ENCODE measurements at regions not wholly inside any gene's neighbourhood (a gene's known extent, or its start where the extent isn't known, plus 50 kb on each side); places are given as distances from the start of the nearest gene placed in this dataset.

DNA sequence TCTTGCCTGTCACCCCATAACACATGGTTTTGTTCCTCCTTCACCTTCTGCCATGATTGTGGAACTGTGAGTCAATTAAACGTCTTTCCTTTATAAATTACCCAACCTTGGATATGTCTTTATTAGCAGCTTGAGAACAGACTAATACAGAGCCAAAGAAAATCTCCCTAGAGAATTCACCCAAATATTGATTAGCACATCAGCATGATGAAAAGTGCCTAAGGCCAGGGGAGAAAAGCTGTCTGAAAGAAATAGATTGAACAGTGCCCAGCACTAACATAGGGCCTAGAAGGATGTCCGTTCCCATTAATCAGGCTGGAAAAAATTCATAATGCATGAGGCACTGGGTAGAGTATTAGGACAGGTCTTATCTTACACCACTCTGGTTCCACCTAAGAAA lies 111.9 kb upstream of the CALN1 start:
- no peak overlapping the region for H3K4me3 ChIP-seq (ENCODE audit: low read depth, low read length)
- DNase-seq (ENCODE audit: low read depth) = no peak
- TF ChIP-seq, protein P1, sequence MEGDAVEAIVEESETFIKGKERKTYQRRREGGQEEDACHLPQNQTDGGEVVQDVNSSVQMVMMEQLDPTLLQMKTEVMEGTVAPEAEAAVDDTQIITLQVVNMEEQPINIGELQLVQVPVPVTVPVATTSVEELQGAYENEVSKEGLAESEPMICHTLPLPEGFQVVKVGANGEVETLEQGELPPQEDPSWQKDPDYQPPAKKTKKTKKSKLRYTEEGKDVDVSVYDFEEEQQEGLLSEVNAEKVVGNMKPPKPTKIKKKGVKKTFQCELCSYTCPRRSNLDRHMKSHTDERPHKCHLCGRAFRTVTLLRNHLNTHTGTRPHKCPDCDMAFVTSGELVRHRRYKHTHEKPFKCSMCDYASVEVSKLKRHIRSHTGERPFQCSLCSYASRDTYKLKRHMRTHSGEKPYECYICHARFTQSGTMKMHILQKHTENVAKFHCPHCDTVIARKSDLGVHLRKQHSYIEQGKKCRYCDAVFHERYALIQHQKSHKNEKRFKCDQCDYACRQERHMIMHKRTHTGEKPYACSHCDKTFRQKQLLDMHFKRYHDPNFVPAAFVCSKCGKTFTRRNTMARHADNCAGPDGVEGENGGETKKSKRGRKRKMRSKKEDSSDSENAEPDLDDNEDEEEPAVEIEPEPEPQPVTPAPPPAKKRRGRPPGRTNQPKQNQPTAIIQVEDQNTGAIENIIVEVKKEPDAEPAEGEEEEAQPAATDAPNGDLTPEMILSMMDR (IDR thresholded peaks at IDR 0.05; ENCODE audit: low read depth, low read length) = no peak
- no peak for TF ChIP-seq MYC (IDR thresholded peaks at IDR 0.05; ENCODE audit: low read depth, low read length)
- TF ChIP-seq, protein P2, sequence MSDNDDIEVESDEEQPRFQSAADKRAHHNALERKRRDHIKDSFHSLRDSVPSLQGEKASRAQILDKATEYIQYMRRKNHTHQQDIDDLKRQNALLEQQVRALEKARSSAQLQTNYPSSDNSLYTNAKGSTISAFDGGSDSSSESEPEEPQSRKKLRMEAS (IDR thresholded peaks at IDR 0.05; ENCODE audit: low read depth, low read length) = no peak
- no peak for TF ChIP-seq POLR2A (IDR thresholded peaks at IDR 0.05; ENCODE audit: extremely low read depth, insufficient read length)

DNA sequence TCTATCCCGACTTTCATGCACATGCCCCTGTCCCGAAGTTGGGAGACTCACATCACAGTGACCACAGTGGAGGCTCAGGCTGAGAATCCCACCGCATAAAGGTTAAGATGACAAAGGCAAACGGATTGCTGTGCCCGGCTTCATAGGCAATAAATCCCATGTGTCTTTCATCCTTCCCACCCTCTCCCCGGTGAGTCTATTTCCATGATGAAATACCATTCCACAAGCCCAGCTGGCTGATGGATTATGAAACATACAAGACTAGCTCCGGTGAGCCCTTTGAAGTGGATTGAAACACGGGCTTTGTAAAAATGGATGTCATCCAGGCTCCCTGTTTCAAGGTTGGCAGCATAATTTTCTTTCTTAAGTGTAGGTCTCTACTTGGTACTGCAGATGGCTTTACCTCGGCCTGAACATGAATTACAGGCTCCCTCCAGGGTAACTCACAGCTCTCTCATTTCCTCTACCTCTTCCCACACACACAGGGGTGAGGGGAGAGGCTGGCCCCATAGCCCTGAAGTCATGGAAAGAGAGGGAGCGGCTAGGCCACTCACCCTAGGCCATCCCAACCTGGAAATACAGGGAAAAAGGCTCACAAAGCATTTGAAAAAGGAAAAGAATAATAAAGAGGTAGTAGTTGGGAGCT lies 92.0 kb upstream of the CALN1 start:
- no peak for DNase-seq (ENCODE audit: low read depth)
- TF ChIP-seq, protein P2 (IDR thresholded peaks at IDR 0.05; ENCODE audit: low read depth, low read length) = no peak
- TF ChIP-seq, protein P1 (IDR thresholded peaks at IDR 0.05; ENCODE audit: low read depth, low read length) = no peak
- TF ChIP-seq MYC (IDR thresholded peaks at IDR 0.05; ENCODE audit: low read depth, low read length) (no peak), POLR2A (IDR thresholded peaks at IDR 0.05; ENCODE audit: extremely low read depth, insufficient read length) (no peak)
- H3K4me3 ChIP-seq (ENCODE audit: low read depth, low read length) = no peak overlapping the region

DNA sequence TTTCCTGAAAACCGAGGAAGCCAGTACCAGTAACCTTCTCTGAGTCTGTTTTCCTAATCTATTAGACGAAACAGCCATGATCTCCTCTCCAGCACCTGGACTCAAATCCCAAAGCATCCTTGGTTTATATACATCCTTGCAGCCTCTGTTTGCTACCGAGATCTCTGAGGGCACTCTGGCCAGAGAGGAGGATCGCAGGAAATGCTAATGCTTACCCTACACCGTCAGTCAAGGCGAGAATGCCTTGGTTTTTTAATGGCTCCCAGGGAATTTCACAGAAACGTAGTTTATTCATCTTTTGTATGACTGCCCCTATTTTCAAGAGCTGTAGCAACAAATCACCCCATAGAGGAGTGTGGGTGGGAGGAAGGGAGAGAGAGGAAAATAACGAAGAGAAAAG lies 91.5 kb upstream of the CALN1 start:
- no peak for DNase-seq (ENCODE audit: low read depth)
- TF ChIP-seq, protein P1 (IDR thresholded peaks at IDR 0.05; ENCODE audit: low read depth, low read length) = no peak
- no peak for TF ChIP-seq POLR2A (IDR thresholded peaks at IDR 0.05; ENCODE audit: extremely low read depth, insufficient read length)
- TF ChIP-seq, protein P2 (IDR thresholded peaks at IDR 0.05; ENCODE audit: low read depth, low read length) = no peak

DNA sequence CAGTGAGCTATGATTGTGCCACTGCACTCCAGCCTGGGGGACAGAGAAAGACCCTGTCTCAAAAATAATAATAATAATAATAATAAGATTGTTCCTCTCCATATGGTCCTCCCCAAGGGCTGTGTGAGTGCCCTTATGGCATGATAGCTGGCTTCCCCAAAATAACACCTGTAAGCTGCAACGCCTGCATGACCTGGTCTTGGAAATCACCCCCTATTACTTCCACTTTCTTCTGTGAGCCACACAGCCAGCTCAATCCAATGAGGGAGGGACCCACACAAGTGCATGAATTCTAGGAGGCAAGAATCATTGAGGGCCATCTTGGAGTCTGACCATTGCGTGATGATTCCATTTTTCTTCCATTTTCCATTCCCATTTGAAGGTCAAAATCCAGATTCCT lies 82.7 kb upstream of the CALN1 start:
- no peak for TF ChIP-seq POLR2A (IDR thresholded peaks at IDR 0.05; ENCODE audit: extremely low read depth, insufficient read length)
- no peak for TF ChIP-seq MYC (IDR thresholded peaks at IDR 0.05; ENCODE audit: low read depth, low read length)
- TF ChIP-seq, protein P1 (IDR thresholded peaks at IDR 0.05; ENCODE audit: low read depth, low read length) = no peak
- TF ChIP-seq, protein P2 (IDR thresholded peaks at IDR 0.05; ENCODE audit: low read depth, low read length) = no peak
- DNase-seq (ENCODE audit: low read depth) = no peak
- H3K4me3 ChIP-seq (ENCODE audit: low read depth, low read length) = no peak overlapping the region

More for the DNA sequence above, 91.5 kb upstream of the CALN1 start:
- H3K4me3 ChIP-seq (ENCODE audit: low read depth, low read length) = no peak overlapping the region

DNA sequence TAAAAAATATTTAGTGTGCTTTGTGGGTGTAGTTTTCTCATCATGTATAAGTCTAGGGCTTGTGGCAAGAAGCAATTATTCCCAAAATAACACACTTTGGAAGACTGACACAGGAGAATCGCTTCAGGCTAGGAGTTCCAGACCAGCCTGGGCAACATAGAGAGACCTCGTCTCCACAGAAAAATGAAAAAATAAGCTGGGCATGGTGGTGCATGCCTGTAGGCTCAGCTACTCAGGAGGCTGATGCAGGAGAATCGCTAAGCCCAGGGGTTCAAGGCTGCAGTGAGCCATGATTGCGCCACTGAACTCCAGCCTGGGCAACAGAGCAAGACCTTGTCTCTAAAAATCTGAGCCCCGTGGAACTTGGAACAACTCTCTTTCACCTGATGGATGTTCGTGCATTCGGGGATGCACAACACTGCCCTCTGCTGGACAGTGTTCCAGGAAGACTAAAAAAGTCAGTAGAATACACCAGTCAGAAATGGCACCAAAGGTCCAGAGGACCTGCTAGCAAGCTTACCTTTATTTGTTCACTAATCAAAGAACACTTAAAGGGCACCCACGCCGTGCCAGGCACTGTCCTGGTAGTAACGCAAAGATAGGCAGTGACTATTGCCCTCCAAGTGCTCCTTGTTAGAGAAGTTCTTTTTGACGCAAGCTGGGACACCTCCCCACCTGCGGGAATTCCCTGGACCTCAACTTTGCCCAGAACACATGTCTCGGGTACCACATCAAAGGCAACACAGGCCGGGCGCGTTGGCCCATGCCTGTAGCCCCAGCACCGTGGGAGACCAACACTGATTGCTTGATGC lies 81.9 kb upstream of the CALN1 start:
- H3K4me3 ChIP-seq (ENCODE audit: low read depth, low read length) = no peak overlapping the region
- TF ChIP-seq MYC (IDR thresholded peaks at IDR 0.05; ENCODE audit: low read depth, low read length) = no peak
- no peak for TF ChIP-seq POLR2A (IDR thresholded peaks at IDR 0.05; ENCODE audit: extremely low read depth, insufficient read length)
- TF ChIP-seq, protein P1 (IDR thresholded peaks at IDR 0.05; ENCODE audit: low read depth, low read length) = peak; percentile 84
- TF ChIP-seq, protein P2 (IDR thresholded peaks at IDR 0.05; ENCODE audit: low read depth, low read length) = no peak
- peak; percentile 76 for DNase-seq (ENCODE audit: low read depth)
